ENCODE measurements at regions not wholly inside any gene's neighbourhood (a gene's known extent, or its start where the extent isn't known, plus 50 kb on each side); places are given as distances from the start of the nearest gene placed in this dataset.

DNA sequence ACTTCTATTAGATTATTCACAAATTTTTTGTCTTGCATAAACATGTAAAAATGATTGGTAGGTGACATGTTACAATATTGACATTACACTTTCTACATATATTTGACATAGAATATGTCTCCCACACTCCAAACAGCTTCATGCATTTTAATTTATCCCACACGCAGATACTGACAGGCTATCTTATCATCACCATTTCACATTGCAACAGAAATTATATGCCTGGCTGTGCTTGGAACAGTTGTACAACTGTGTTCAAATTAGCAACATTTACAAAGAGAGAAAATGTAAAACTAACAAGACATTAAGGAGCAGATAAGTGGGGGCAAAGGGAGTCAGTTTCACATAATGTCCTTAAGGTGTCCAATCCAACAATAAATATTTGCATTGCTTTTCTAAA, 1208.5 kb downstream of the NSUN3 start:
- DNase-seq (ENCODE audit: extremely low spot score) = no peak
- ChIA-PET POLR2A (no interaction called here), CTCF (no interaction called here)
- TF ChIP-seq TARDBP (IDR thresholded peaks at IDR 0.05) = no peak
- TF ChIP-seq HDGF (IDR thresholded peaks at IDR 0.05; ENCODE audit: borderline replicate concordance) = no peak
- no peak for TF ChIP-seq FOXA1 (IDR thresholded peaks at IDR 0.05)
- TF ChIP-seq SP1 (IDR thresholded peaks at IDR 0.05) = no peak
- no peak for TF ChIP-seq CTBP1 (IDR thresholded peaks at IDR 0.05; ENCODE audit: borderline replicate concordance)
- TF ChIP-seq ELF4 (IDR thresholded peaks at IDR 0.05) = no peak
- no peak for TF ChIP-seq SUZ12 (IDR thresholded peaks at IDR 0.05)
- TF ChIP-seq FOXM1 (IDR thresholded peaks at IDR 0.05; ENCODE audit: borderline replicate concordance) = no peak
- TF ChIP-seq ZNF384 (IDR thresholded peaks at IDR 0.05) = no peak
- TF ChIP-seq FOXK2 (IDR thresholded peaks at IDR 0.05) = no peak
- TF ChIP-seq BHLHE40 (IDR thresholded peaks at IDR 0.05; ENCODE audit: borderline replicate concordance) = no peak
- no peak for TF ChIP-seq NFRKB (IDR thresholded peaks at IDR 0.05)
- TF ChIP-seq L3MBTL2 (conservative IDR thresholded peaks at IDR 0.05) = no peak
- TF ChIP-seq LEF1 (IDR thresholded peaks at IDR 0.05; ENCODE audit: borderline replicate concordance) = no peak
- no peak for TF ChIP-seq ARNT (IDR thresholded peaks at IDR 0.05)
- no peak for TF ChIP-seq PKNOX1 (IDR thresholded peaks at IDR 0.05)

DNA sequence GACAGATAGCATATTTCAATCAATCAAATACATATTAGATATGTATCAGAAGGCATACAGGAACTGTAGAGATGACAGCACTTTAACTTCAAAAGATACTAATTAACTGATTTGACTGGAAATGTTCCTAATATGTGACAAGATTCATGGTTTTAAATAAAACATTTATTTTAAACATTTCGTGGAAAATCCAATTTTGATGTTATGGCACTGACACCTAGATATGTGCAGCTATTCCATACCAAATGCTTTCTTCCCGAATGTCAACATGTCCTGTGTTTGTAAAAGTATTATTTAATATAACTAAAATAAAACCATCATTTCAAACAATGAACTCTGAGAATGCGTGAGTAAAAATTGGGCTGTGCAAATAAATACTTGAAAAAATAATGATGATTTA, 1209.3 kb downstream of the NSUN3 start:
- ChIA-PET CTCF (no interaction called here), POLR2A (no interaction called here)
- DNase-seq (ENCODE audit: extremely low spot score) = no peak

DNA sequence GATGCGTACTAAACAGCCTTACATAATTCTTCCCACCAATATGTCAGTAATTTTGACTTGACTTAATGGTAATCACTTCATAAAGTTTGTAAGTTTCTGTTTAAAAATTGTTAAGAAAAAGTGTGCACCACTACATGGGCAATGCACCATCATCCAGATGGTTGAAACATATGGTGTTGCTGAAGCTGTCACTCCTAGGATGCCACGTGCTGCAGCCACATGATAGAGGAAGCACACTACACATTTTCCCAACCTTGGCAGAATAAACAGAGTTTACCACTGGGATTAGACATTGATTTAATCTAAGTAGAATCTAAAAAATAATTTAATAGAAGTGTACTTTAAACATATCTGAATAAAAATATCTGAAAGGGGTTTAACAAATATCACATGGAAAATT, 1209.9 kb downstream of the NSUN3 start:
- ChIA-PET POLR2A (no interaction called here), CTCF (no interaction called here)
- TF ChIP-seq HDGF (IDR thresholded peaks at IDR 0.05; ENCODE audit: borderline replicate concordance) = no peak
- TF ChIP-seq SP1 (IDR thresholded peaks at IDR 0.05) = no peak
- no peak for TF ChIP-seq FOXA1 (IDR thresholded peaks at IDR 0.05)
- TF ChIP-seq NFRKB (IDR thresholded peaks at IDR 0.05) = no peak
- no peak for TF ChIP-seq CTBP1 (IDR thresholded peaks at IDR 0.05; ENCODE audit: borderline replicate concordance)
- no peak for TF ChIP-seq ZNF384 (IDR thresholded peaks at IDR 0.05)
- no peak for TF ChIP-seq SUZ12 (IDR thresholded peaks at IDR 0.05)
- no peak for TF ChIP-seq L3MBTL2 (conservative IDR thresholded peaks at IDR 0.05)
- TF ChIP-seq FOXK2 (IDR thresholded peaks at IDR 0.05) = no peak
- no peak for TF ChIP-seq PKNOX1 (IDR thresholded peaks at IDR 0.05)
- TF ChIP-seq ELF4 (IDR thresholded peaks at IDR 0.05) = no peak
- no peak for TF ChIP-seq BHLHE40 (IDR thresholded peaks at IDR 0.05; ENCODE audit: borderline replicate concordance)
- TF ChIP-seq FOXM1 (IDR thresholded peaks at IDR 0.05; ENCODE audit: borderline replicate concordance) = no peak
- TF ChIP-seq TARDBP (IDR thresholded peaks at IDR 0.05) = no peak
- TF ChIP-seq ARNT (IDR thresholded peaks at IDR 0.05) = no peak
- no peak for TF ChIP-seq LEF1 (IDR thresholded peaks at IDR 0.05; ENCODE audit: borderline replicate concordance)
- no peak for DNase-seq (ENCODE audit: extremely low spot score)

More for the DNA sequence above, 1209.3 kb downstream of the NSUN3 start:
- TF ChIP-seq ZNF384 (IDR thresholded peaks at IDR 0.05) (no peak), HDGF (IDR thresholded peaks at IDR 0.05; ENCODE audit: borderline replicate concordance) (no peak), SUZ12 (IDR thresholded peaks at IDR 0.05) (no peak), SP1 (IDR thresholded peaks at IDR 0.05) (no peak), BHLHE40 (IDR thresholded peaks at IDR 0.05; ENCODE audit: borderline replicate concordance) (no peak), NFRKB (IDR thresholded peaks at IDR 0.05) (no peak), FOXK2 (IDR thresholded peaks at IDR 0.05) (no peak), ELF4 (IDR thresholded peaks at IDR 0.05) (no peak), CTBP1 (IDR thresholded peaks at IDR 0.05; ENCODE audit: borderline replicate concordance) (no peak), ARNT (IDR thresholded peaks at IDR 0.05) (no peak), L3MBTL2 (conservative IDR thresholded peaks at IDR 0.05) (no peak), LEF1 (IDR thresholded peaks at IDR 0.05; ENCODE audit: borderline replicate concordance) (no peak), TARDBP (IDR thresholded peaks at IDR 0.05) (no peak), PKNOX1 (IDR thresholded peaks at IDR 0.05) (no peak), FOXA1 (IDR thresholded peaks at IDR 0.05) (no peak), FOXM1 (IDR thresholded peaks at IDR 0.05; ENCODE audit: borderline replicate concordance) (no peak)

DNA sequence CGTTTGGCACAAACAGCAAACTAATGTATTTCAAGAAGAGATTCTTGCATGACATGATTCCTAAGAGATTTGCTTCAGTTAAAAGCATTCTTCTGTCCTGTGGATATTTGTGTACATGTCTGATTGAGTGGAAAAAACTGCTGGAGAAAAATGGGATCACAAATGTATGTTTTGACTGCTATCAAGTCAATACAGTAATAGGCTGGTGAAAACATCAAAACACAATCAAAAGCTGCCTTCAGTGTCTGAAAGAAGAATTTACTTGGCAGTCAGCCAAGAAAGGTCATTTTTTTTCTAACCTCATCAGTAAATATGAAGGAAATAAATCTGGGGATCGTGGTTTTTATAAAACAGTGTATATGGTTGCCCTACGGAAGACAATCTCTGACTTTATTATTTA, 1214.8 kb downstream of the NSUN3 start:
- TF ChIP-seq FOXM1 (IDR thresholded peaks at IDR 0.05; ENCODE audit: borderline replicate concordance) (no peak), FOXA1 (IDR thresholded peaks at IDR 0.05) (no peak), NFRKB (IDR thresholded peaks at IDR 0.05) (no peak), SUZ12 (IDR thresholded peaks at IDR 0.05) (no peak), SP1 (IDR thresholded peaks at IDR 0.05) (no peak), PKNOX1 (IDR thresholded peaks at IDR 0.05) (no peak), HDGF (IDR thresholded peaks at IDR 0.05; ENCODE audit: borderline replicate concordance) (no peak), LEF1 (IDR thresholded peaks at IDR 0.05; ENCODE audit: borderline replicate concordance) (no peak), ARNT (IDR thresholded peaks at IDR 0.05) (no peak), ELF4 (IDR thresholded peaks at IDR 0.05) (no peak), L3MBTL2 (conservative IDR thresholded peaks at IDR 0.05) (no peak)
- CTCF ChIA-PET = no interaction called here
- POLR2A ChIA-PET = no interaction called here
- DNase-seq (ENCODE audit: extremely low spot score) = no peak

DNA sequence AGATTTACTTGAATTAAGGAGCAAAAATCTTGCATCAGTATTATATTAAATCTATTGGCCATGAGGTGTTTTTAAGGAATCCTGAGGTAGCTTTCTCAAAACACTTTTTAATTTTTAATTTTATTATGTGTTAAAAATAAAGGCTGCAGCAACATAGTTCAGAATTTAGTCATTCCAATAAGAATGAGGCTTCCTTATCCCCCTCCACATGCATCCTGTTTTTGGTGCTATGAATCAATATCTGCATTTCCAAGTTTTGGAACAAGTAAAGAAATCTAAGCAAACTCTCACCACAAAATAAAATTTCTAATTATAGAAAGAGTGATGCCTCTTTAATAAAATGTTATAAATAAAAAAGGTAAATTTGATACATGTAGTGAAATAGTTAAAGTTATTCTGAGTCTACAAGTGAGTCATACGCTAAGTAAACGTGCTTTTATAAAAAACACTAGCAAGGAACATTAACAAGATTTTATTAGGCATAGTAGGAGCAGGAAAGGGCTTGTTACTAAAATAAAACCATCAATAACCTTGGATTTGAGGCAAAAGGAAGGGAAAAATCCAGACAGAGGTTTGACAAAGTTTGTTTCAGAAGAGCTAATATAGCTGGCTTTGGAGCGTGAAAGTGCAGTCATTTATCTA, 1218.0 kb downstream of the NSUN3 start:
- TF ChIP-seq PKNOX1 (IDR thresholded peaks at IDR 0.05) (no peak), TARDBP (IDR thresholded peaks at IDR 0.05) (no peak), ZNF384 (IDR thresholded peaks at IDR 0.05) (no peak)
- CTCF ChIA-PET = no interaction called here
- no peak for DNase-seq (ENCODE audit: extremely low spot score)
- POLR2A ChIA-PET = no interaction called here
